ENCODE measurements at regions not wholly inside any gene's neighbourhood (a gene's known extent, or its start where the extent isn't known, plus 50 kb on each side); places are given as distances from the start of the nearest gene placed in this dataset.

DNA sequence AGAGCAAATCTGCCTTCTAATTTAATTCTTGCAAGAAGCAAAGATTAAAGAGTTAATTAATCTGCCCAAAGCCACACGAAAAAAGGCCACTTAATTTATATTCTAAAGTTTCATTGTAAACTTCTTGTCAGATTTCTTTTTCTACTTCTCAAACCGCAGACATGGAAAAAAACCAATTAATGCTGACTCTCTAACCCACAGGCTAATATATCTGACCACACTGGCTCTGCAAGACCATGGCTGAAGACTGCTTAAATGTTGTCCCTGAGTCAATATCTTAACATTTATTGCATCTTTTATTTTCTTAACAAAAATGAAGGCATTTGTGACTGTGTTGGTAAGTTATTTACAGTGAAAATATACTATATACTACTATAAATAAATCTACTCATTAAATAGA, 234.0 kb upstream of the SP8 start:
- no peak for DNase-seq (ENCODE audit: extremely low read depth, insufficient read length)
- H3K36me3 ChIP-seq (ENCODE audit: control insufficient read depth, insufficient read depth, low read length): no peaks in the 10 kb centered on the region
- no peak for TF ChIP-seq CTCF (IDR thresholded peaks at IDR 0.05; ENCODE audit: insufficient read depth, low read length, poor library complexity, severe bottlenecking)

DNA sequence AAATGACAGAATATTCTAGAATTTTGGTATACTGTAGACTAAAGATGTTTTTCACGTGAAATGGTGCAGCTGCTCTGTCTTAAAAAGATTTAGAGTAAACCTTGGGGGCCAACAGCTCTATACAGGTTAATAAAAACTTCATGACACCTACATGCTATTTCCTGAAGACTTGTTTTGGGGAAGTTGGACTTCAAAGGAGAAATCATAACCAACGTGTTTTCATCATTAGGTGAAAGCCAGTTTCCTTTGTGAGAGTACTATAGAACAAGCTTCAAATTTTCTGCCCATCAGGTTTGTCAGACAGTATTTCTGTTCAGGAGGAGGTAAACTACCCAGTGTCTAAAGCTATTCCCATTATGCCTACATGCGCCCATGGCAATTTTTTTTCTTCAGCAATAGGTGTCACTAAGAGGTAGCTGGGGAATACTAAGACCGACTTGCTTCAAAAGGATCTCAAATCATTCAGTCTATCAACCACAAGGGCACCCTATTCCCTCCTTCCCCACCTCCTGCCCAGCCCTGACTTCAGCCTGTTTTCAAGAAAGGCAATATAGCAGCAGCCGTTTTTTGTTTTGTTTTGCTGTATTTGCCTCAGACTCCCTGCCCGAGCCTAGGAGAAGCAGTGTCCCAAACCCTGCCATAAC, 237.3 kb upstream of the SP8 start:
- Histone ChIP-seq H3K36me3 (ENCODE audit: control insufficient read depth, insufficient read depth, low read length) (no peaks in the 10 kb centered on the region), H3K4me3 (replicated peaks; ENCODE audit: low read depth, low read length) (no peak overlapping the region), H3K27me3 (replicated peaks; ENCODE audit: control insufficient read depth, insufficient read depth, low read length) (no peaks in the 10 kb centered on the region)
- TF ChIP-seq CTCF (IDR thresholded peaks at IDR 0.05; ENCODE audit: insufficient read depth, low read length, poor library complexity, severe bottlenecking): no peak
- no peak for DNase-seq (ENCODE audit: extremely low read depth, insufficient read length)

More for the DNA sequence above, 234.0 kb upstream of the SP8 start:
- no peak overlapping the region for H3K4me3 ChIP-seq (replicated peaks; ENCODE audit: low read depth, low read length)
- H3K27me3 ChIP-seq (replicated peaks; ENCODE audit: control insufficient read depth, insufficient read depth, low read length): no peaks in the 10 kb centered on the region

DNA sequence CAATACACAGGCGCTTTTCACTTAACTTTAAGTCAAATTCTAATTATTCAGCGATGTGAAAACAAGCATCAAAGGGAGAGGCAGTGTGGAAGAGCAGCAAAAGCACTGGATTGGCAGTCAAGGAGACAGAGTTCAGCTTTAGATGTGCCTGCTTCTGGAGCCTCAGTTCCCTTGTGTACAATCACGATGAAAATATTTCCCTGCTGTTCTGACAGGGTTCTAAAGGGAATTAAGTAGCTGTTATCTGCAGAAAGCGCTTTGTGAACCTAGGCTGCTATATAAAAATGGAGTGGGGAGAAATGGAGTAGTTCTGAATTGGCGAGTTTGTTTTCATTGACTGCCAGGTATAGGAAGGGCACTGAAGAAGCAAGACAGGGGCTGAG, 237.8 kb upstream of the SP8 start:
- no peak for TF ChIP-seq CTCF (IDR thresholded peaks at IDR 0.05; ENCODE audit: insufficient read depth, low read length, poor library complexity, severe bottlenecking)
- Histone ChIP-seq H3K36me3 (ENCODE audit: control insufficient read depth, insufficient read depth, low read length) (no peaks in the 10 kb centered on the region), H3K27me3 (replicated peaks; ENCODE audit: control insufficient read depth, insufficient read depth, low read length) (no peaks in the 10 kb centered on the region), H3K4me3 (replicated peaks; ENCODE audit: low read depth, low read length) (no peak overlapping the region)
- no peak for DNase-seq (ENCODE audit: extremely low read depth, insufficient read length)

GRCh38 chr7:21028186-21028585, 241.5 kb upstream of the SP8 start:
- Histone ChIP-seq H3K27me3 (replicated peaks; ENCODE audit: control insufficient read depth, insufficient read depth, low read length) (no peaks in the 10 kb centered on the region; the same call in 1 of the 2 replicates), H3K36me3 (ENCODE audit: control insufficient read depth, insufficient read depth, low read length) (no peaks in the 10 kb centered on the region), H3K4me3 (replicated peaks; ENCODE audit: low read depth, low read length) (no peak overlapping the region)
- DNase-seq (ENCODE audit: extremely low read depth, insufficient read length): no peak
- TF ChIP-seq CTCF (IDR thresholded peaks at IDR 0.05; ENCODE audit: insufficient read depth, low read length, poor library complexity, severe bottlenecking): no peak

DNA sequence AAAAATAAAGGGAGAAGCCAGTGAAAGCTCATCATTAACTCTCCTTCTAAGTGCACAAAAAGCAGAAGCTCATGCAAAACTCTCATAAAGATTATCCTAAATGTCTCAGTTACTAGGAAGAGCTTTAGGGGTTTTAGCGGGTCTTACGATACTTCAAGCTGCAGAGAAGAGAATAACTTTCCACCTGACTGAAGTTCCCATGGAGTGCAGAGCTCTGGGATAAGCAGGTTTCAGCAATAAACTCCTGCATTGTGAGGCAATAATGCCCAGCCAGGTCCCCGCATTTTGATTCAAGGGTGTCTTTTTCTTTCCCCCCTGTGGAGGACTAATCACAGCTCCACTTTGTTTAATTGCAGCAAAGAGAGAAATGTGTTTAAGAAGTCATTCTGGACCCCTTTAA, 241.9 kb upstream of the SP8 start:
- Histone ChIP-seq H3K27me3 (replicated peaks; ENCODE audit: control insufficient read depth, insufficient read depth, low read length) (no peaks in the 10 kb centered on the region; the same call in 1 of the 2 replicates), H3K36me3 (ENCODE audit: control insufficient read depth, insufficient read depth, low read length) (no peaks in the 10 kb centered on the region), H3K4me3 (replicated peaks; ENCODE audit: low read depth, low read length) (no peak overlapping the region)
- no peak for DNase-seq (ENCODE audit: extremely low read depth, insufficient read length)
- TF ChIP-seq CTCF (IDR thresholded peaks at IDR 0.05; ENCODE audit: insufficient read depth, low read length, poor library complexity, severe bottlenecking): no peak

GRCh38 chr7:21029006-21029405, 242.3 kb upstream of the SP8 start:
- DNase-seq (ENCODE audit: extremely low read depth, insufficient read length): no peak
- H3K36me3 ChIP-seq (ENCODE audit: control insufficient read depth, insufficient read depth, low read length): no peaks in the 10 kb centered on the region
- H3K4me3 ChIP-seq (replicated peaks; ENCODE audit: low read depth, low read length): no peak overlapping the region
- TF ChIP-seq CTCF (IDR thresholded peaks at IDR 0.05; ENCODE audit: insufficient read depth, low read length, poor library complexity, severe bottlenecking): no peak
- H3K27me3 ChIP-seq (replicated peaks; ENCODE audit: control insufficient read depth, insufficient read depth, low read length): no peaks in the 10 kb centered on the region; the same call in 1 of the 2 replicates
